AG20443 (cell line): ENCODE measurements at regions not wholly inside any gene's neighbourhood (a gene's known extent, or its start where the extent isn't known, plus 50 kb on each side); places are given as distances from the start of the nearest gene placed in this dataset.
A peak's percentile ranks its signal among the peaks of the same experiment; 100 is the strongest.
"Not testable (repeated sequence)": the region's sequence is repeated elsewhere in the genome, so short reads cannot be mapped to it uniquely, and the experiment has no call there.

Experiments
- DNase-seq: peaks from one replicate; pipeline ENCODE4 v3.0.0; 2012; ENCODE audit warnings: low spot score, mixed read lengths

- DNase-seq, result no peak
Observed at GRCh38 chr10:23754941-23755340, 316.1 kb downstream of the OTUD1 start.

- no peak for DNase-seq
Observed at GRCh38 chr10:23755556-23755955, 316.7 kb downstream of the OTUD1 start.

- DNase-seq, result no peak
Observed at GRCh38 chr10:23768281-23768680, 329.4 kb downstream of the OTUD1 start.

DNA sequence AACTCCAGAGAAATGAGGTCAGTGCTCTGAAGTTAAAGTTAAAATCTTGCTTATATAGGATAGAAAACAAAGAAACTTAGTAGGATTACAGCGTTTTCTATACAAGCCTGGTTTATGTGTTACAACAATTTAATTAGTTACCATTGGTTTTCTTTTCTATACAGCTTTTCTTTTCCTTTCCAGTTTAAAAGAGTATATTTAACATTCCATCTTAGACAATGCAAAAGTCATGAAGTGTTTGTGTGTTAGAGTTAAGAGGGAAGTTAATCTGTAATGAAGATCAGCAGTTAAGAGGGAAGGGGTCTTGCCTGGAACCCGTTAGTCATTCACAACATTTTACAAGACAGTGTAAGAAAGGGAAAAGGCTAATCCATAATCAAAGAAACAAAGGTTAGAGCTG lies 338.3 kb downstream of the OTUD1 start:
- no peak for DNase-seq

GRCh38 chr10:23779301-23779700 lies 340.4 kb downstream of the OTUD1 start:
- no peak for DNase-seq

DNA sequence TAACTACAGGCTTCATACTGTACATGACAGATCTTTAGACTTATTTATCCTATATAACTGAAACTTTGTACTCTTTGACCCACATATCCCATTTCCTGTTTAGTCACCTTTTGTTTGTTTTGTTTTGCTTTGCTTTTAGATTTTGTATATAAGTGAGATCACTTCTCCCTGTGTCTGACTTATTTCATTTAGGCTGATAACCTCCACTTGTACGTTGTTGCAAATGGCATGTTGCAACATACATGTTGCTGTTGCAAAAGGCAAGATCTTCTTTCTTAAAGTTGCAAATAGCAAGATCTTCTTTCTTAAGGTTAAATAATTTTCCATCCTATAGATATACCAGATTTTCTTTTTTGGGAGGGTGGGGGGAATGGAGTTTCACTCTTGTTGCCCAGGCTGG lies 341.5 kb downstream of the OTUD1 start:
- no peak for DNase-seq

DNA sequence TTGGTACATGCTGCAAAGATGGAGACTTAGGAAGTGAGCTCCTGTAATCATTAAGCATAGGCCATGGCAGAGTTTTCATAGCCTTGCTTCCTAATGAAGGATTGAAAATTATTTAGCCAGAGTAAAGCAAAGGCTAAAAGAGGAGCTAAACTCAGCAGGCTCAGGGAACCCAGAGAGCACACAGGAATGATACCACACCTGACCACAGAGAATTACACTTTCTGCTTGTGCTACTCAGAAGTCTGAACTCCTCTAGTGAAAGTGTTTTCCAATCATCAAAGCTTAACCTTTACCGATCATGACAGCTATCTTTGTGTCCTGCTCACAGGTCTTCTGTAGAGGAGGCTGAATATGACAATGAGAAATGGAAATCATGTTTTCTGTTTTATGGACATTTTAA lies 347.7 kb downstream of the OTUD1 start:
- no peak for DNase-seq

GRCh38 chr10:23793577-23793976 lies 354.7 kb downstream of the OTUD1 start:
- DNase-seq, result no peak

DNA sequence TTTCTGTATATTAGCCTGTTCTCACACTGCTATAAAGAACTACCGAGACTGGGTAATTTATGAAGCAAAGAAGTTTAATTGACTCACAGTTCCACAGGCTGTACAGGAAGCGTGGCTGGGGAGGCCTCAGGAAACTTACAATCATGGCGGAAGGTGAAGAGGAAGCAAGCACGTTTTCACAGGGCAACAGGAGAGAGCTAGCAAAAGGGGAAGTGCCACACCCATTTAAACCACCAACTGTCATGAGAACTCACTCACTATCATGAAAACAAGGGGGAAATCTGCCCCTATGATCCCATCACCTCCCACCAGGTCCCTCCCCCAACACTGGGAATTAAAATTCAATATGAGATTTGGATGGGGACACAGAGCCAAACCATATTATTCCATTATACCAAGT lies 358.6 kb downstream of the OTUD1 start:
- not testable (repeated sequence) for DNase-seq

- no peak for DNase-seq
Observed at GRCh38 chr10:23804125-23804524, 365.2 kb downstream of the OTUD1 start.

- no peak for DNase-seq
Observed at GRCh38 chr10:23813687-23814086, 374.8 kb downstream of the OTUD1 start.

GRCh38 chr10:23818484-23818883 lies 379.6 kb downstream of the OTUD1 start:
- no peak for DNase-seq

GRCh38 chr10:23820792-23821191 lies 381.9 kb downstream of the OTUD1 start:
- no peak for DNase-seq

DNA sequence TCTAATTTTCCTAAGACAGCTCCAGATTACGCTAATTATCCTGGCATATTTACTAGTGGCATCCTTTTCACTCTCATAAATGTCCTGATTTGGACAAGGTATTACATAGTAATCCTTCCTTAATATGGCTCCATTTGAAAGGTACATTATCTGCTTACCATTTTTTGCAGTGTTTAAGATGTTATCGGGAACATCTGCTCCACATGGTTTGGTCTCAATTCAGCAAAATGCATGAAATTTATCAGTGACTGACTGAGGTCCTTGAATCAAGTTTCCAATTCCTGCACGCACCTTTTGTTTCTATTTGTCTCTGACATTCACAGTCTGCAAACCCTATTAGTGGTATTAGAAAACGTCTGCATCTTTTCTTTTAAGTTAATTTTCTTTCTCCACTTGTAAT lies 384.1 kb upstream of the KIAA1217 start:
- no peak for DNase-seq

GRCh38 chr10:23826421-23826820 lies 382.5 kb upstream of the KIAA1217 start:
- DNase-seq, result peak; percentile 18

- no peak for DNase-seq
Observed at GRCh38 chr10:23829556-23829955, 379.4 kb upstream of the KIAA1217 start.

DNA sequence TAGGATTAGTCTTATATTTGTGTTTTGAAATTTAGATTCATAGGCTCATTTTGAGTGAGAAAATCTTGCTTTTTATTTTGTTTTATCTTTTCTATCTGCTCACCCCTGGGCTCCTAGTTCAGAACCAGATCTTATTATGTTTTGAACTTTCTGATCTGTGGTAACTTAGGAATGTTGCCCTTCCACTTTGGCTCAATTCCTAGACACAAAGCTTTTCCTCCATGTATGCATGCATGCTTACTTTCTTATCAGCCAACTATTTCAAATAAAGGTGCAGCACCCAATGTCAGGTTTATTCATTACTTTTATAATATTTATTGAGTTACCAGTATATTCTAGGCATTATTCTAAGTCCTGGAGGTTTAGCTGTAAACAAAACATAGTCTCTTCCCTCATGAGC lies 374.8 kb upstream of the KIAA1217 start:
- no peak for DNase-seq

- no peak for DNase-seq
Observed at GRCh38 chr10:23850631-23851030, 358.3 kb upstream of the KIAA1217 start.

- no peak for DNase-seq
Observed at GRCh38 chr10:23859598-23859997, 349.3 kb upstream of the KIAA1217 start.

DNA sequence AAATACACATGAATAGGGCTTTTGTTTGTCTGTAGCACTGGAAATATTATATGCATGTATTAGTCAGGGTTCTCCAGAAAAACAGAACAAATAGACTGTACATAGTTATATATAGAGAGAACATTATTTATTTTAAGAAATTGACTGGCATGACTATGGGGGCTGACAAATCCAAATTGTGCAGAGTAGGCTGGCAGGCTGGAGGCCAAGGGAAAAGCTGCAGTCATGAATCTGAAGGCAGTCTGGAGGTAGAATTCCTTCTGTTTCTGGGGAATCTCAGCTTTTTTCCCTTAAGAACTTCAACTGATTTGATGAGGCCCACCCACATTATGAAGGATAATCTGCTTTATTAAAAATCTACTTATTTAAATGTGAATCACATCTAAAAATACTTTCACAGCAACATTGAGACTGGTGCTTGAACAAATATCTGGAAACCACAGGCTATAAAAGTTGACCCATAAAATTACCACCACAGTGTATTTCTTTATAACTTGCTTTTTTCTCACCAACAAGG lies 344.2 kb upstream of the KIAA1217 start:
- DNase-seq, result no peak

DNA sequence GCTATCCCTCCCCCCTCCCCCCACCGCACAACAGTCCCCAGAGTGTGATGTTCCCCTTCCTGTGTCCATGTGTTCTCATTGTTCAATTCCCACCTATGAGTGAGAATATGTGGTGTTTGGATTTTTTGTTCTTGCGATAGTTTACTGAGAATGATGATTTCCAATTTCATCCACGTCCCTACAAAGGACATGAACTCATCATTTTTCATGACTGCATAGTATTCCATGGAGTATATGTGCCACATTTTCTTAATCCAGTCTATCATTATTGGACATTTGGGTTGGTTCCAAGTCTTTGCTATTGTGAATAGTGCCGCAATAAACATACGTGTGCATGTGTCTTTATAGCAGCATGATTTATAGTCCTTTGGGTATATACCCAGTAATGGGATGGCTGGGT lies 342.0 kb upstream of the KIAA1217 start:
- not testable (repeated sequence) for DNase-seq

DNA sequence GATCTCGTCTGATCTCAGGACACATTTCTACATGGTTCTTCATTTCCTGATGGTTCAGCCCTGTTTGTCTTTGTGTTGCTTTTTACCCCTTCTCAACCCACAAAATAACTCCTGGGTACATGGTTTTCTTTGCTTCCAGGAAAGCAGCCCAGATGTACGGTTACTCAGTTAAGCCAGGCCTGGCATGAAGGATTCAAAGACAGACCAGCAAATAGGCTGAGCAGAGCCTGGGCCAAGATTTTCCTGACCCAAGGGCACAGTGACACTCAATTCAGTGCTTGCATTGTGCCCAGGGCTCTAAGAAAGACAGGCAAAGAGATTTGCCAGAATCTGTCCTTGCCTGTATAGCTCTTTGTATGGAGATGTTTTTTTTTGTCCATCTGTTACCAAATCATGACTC lies 340.8 kb upstream of the KIAA1217 start:
- no peak for DNase-seq

DNA sequence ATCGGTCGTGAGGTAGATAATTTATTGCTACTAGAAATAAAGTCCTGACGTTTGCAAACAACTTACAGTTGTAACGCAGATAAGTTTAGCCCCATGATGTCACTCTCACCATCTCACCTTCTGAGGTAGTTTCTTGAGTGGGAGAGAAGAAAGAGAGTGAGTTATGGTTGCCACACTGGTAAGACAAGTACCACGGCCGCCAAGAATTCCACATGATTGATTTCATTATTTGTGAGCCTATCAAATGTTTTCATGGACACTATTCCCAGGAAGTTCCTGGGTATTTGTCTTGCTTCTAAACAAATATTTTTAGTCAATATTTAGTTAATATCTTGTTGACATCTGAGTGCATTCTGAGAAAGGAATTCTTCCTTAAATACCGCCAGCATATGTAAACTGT lies 339.4 kb upstream of the KIAA1217 start:
- no peak for DNase-seq

DNA sequence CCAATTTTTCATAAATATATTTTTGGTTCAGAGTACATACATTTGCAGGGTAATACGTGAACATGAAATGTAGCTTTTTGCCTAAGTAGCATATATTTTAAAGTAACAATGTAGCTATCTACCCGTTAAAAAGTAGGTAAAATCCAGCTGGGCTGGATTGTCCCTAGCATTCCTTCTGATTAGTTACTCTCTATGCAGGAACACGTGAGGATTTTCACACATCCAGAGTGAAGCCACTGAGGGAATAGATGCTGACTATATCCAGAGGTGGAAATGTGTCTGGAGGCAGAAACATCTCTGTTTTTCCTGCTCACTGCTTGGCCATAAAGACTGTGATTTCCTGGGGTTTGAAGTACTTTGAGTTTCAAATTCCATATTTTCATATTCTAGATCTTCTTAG lies 338.9 kb upstream of the KIAA1217 start:
- DNase-seq, result no peak
